ENCODE measurements at regions not wholly inside any gene's neighbourhood (a gene's known extent, or its start where the extent isn't known, plus 50 kb on each side); places are given as distances from the start of the nearest gene placed in this dataset.

- no peak for TF ChIP-seq CTCF (IDR thresholded peaks at IDR 0.05; ENCODE audit: poor library complexity)
- no peak for TF ChIP-seq EZH2 (IDR thresholded peaks at IDR 0.05; ENCODE audit: borderline replicate concordance)
- TF ChIP-seq EZH2phosphoT487 (IDR thresholded peaks at IDR 0.05; ENCODE audit: low read depth, severe bottlenecking, unreplicated experiment), result no peak
Observed at GRCh38 chr15:99506399-99506798, 59.4 kb upstream of the MEF2A start.
